H1 (cell line): ENCODE measurements at regions not wholly inside any gene's neighbourhood (a gene's known extent, or its start where the extent isn't known, plus 50 kb on each side); places are given as distances from the start of the nearest gene placed in this dataset.

ENCODE experiments used
- CEBPB ChIP-seq: IDR thresholded peaks from 2 replicates; pipeline ENCODE4 v1.6.1; 2012; ENCODE audit warnings: low read depth, low read length
- CHD2 ChIP-seq: IDR thresholded peaks from 2 replicates; pipeline ENCODE4 v1.6.1; 2012; ENCODE audit warnings: low read length, improper control_type of control experiment
- HDAC2 ChIP-seq, 2 experiments: fragments of 300-600 bp in 1 of 2; sonication (generic) in 1 of 2; IDR thresholded peaks; 2 replicates each; pipeline ENCODE4 v1.6.1; 2011 to 2012; ENCODE audit warnings: low read depth in 2 of 2, low read length in 2 of 2, mild to moderate bottlenecking in 2 of 2, moderate library complexity in 2 of 2, borderline replicate concordance in 1 of 2, inconsistent platforms in 1 of 2
- MAX ChIP-seq: IDR thresholded peaks from 2 replicates; pipeline ENCODE4 v1.6.1; 2012; ENCODE audit warnings: inconsistent platforms
- SIN3A ChIP-seq, 2 experiments: IDR thresholded peaks in 1 of 2; conservative IDR thresholded peaks in 1 of 2; 2 replicates each; pipeline ENCODE4 v1.6.1; 2011 to 2012; ENCODE audit warnings: low read length in 2 of 2, improper control_type of control experiment in 1 of 2, low read depth in 1 of 2, mild to moderate bottlenecking in 1 of 2
- TAF7 ChIP-seq: optimal IDR thresholded peaks from 2 replicates; pipeline ENCODE3; 2011; ENCODE audit warnings: low read depth, mild to moderate bottlenecking, inconsistent platforms, low read length, moderate library complexity, borderline replicate concordance

- no peak for TF ChIP-seq HDAC2 (IDR thresholded peaks at IDR 0.05; ENCODE audit: borderline replicate concordance in 1 of 2, low read depth in 2 of 2, low read length in 2 of 2)
- no peak for TF ChIP-seq TAF7
- no peak for TF ChIP-seq CHD2
- TF ChIP-seq MAX, result no peak
- TF ChIP-seq CEBPB, result no peak
- TF ChIP-seq SIN3A (conservative IDR thresholded peaks at IDR 0.05 in 1 of 2, IDR thresholded peaks at IDR 0.05 in 1 of 2; ENCODE audit: low read depth in 1 of 2, low read length in 2 of 2), result no peak
Measured at GRCh38 chr14:104392396-104393198, 187.0 kb upstream of the C14orf180 start (continued).
